ENCODE measurements at regions not wholly inside any gene's neighbourhood (a gene's known extent, or its start where the extent isn't known, plus 50 kb on each side); places are given as distances from the start of the nearest gene placed in this dataset.

GRCh38 chr5:17077440-17078233 lies 139.8 kb upstream of the BASP1 start:
- TF ChIP-seq CTCF (IDR thresholded peaks at IDR 0.05; ENCODE audit: extremely low read depth in 1 of 2, insufficient read depth in 1 of 2, low read depth in 1 of 2, low read length in 2 of 2) (no peak), FOS (IDR thresholded peaks at IDR 0.05; ENCODE audit: borderline replicate concordance, insufficient read depth, low read length) (no peak), POLR2A (IDR thresholded peaks at IDR 0.05; ENCODE audit: low read depth, low read length) (no peak), POLR2AphosphoS5 (IDR thresholded peaks at IDR 0.05; ENCODE audit: insufficient read depth, low read depth, low read length) (no peak), JUN (IDR thresholded peaks at IDR 0.05; ENCODE audit: borderline replicate concordance, insufficient read depth, insufficient read length, low read depth) (no peak), GATA2 (IDR thresholded peaks at IDR 0.05; ENCODE audit: insufficient read depth, insufficient read length, low read depth, low read length) (no peak), MYC (IDR thresholded peaks at IDR 0.05; ENCODE audit: low read depth, low read length) (no peak), EZH2 (IDR thresholded peaks at IDR 0.05; ENCODE audit: borderline replicate concordance, low read depth, low read length, severe bottlenecking) (no peak)

Data from endothelial cell of umbilical vein (primary cell).